ENCODE measurements at regions not wholly inside any gene's neighbourhood (a gene's known extent, or its start where the extent isn't known, plus 50 kb on each side); places are given as distances from the start of the nearest gene placed in this dataset.

DNA sequence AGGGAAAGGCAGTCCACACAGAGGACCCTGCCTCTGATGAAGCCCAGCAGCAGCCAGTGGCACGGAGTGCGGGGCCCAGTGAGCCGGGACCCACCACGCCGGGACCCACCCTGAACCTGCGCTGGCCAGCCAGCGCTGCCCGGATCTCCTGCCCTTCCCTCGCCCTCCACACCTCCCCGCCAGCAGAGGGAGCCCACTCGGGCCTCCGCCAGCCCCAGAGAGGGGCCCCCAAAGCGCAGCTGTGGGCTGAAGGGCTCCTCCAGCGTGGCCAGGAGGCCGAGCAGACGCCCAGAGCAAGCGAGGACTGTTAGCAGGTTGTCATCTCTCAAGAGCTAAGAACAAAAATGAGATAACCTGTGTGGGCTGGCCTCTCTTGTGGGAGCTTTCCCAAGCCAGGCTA lies 81.3 kb upstream of the ATP10A start:
- CTCF ChIA-PET, result no interaction called here
- POLR2A ChIA-PET, result no interaction called here
- no peak overlapping the region for H3K27ac ChIP-seq (ENCODE audit: extremely low read depth, low read depth, low read length)
- no peaks in the 10 kb centered on the region for H3K9me3 ChIP-seq (ENCODE audit: control insufficient read depth, insufficient read depth, low read depth, low read length)
- no peaks in the 10 kb centered on the region for H3K4me1 ChIP-seq (ENCODE audit: control insufficient read depth, insufficient read depth, low read length)
- H3K4me3 ChIP-seq (ENCODE audit: low read depth, low read length), result no peak overlapping the region
- TF ChIP-seq ZNF792 (tag by site-specific recombination; IDR thresholded peaks at IDR 0.05) (no peak), ZNF521 (tag by site-specific recombination; IDR thresholded peaks at IDR 0.05) (no peak), SALL2 (tag by site-specific recombination; IDR thresholded peaks at IDR 0.05; ENCODE audit: borderline replicate concordance) (no peak), ZNF837 (tag by site-specific recombination; IDR thresholded peaks at IDR 0.05) (no peak), SCRT2 (tag by site-specific recombination; IDR thresholded peaks at IDR 0.05) (no peak), ZBTB1 (tag by site-specific recombination; IDR thresholded peaks at IDR 0.05) (no peak), ZNF529 (tag by site-specific recombination; IDR thresholded peaks at IDR 0.05; ENCODE audit: insufficient replicate concordance) (no peak), RBAK (tag by site-specific recombination; IDR thresholded peaks at IDR 0.05) (no peak), ZNF747 (tag by site-specific recombination; IDR thresholded peaks at IDR 0.05) (no peak)
- no peaks in the 10 kb centered on the region for H3K36me3 ChIP-seq (ENCODE audit: control insufficient read depth in 2 of 2, insufficient read depth in 1 of 2, low read length in 2 of 2)

DNA sequence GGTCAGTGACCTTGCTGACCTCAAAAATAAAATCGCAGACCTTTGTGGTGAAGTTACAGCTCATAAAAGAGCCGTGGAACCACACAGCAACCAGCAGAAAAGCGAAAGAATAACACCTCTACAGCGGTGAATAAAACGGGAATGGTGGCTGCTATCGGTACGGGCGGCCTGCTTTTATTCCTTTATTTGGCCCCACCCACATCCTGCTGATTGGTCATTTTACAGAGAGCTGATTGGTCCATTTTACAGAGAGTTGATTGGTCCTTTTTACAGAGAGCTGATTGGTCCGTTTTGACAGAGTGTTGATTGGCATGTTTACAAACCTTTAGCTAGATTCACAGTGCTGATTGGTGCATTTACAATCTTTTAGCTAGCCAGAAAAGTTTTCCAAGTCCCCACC lies 80.7 kb upstream of the ATP10A start:
- no peaks in the 10 kb centered on the region for H3K36me3 ChIP-seq (ENCODE audit: control insufficient read depth in 2 of 2, insufficient read depth in 1 of 2, low read length in 2 of 2)
- no peaks in the 10 kb centered on the region for H3K4me1 ChIP-seq (ENCODE audit: control insufficient read depth, insufficient read depth, low read length)
- TF ChIP-seq ZFP41 (tag by site-specific recombination; IDR thresholded peaks at IDR 0.05; ENCODE audit: borderline replicate concordance) (no peak), ZNF837 (tag by site-specific recombination; IDR thresholded peaks at IDR 0.05) (no peak), ZSCAN30 (tag by site-specific recombination; IDR thresholded peaks at IDR 0.05) (no peak), ZNF175 (tag by site-specific recombination; IDR thresholded peaks at IDR 0.05) (no peak), ZNF544 (tag by site-specific recombination; IDR thresholded peaks at IDR 0.05) (no peak), ZNF366 (tag by site-specific recombination; conservative IDR thresholded peaks at IDR 0.05) (no peak), ZNF670 (tag by site-specific recombination; IDR thresholded peaks at IDR 0.05; ENCODE audit: low read depth) (no peak), ZNF239 (tag by site-specific recombination; IDR thresholded peaks at IDR 0.05) (no peak), KLF7 (tag by site-specific recombination; IDR thresholded peaks at IDR 0.05; ENCODE audit: borderline replicate concordance) (no peak)
- TF ChIP-seq, protein P1, sequence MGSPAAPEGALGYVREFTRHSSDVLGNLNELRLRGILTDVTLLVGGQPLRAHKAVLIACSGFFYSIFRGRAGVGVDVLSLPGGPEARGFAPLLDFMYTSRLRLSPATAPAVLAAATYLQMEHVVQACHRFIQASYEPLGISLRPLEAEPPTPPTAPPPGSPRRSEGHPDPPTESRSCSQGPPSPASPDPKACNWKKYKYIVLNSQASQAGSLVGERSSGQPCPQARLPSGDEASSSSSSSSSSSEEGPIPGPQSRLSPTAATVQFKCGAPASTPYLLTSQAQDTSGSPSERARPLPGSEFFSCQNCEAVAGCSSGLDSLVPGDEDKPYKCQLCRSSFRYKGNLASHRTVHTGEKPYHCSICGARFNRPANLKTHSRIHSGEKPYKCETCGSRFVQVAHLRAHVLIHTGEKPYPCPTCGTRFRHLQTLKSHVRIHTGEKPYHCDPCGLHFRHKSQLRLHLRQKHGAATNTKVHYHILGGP (tag by site-specific recombination; IDR thresholded peaks at IDR 0.05), result no peak
- ChIA-PET POLR2A (no interaction called here), CTCF (interaction anchor here (0.7 kb wide), 1 partner anchor 435 kb away, joined by 3 read pairs; no protein-coding TSS in a partner anchor)
- no peak overlapping the region for H3K4me3 ChIP-seq (ENCODE audit: low read depth, low read length)
- H3K9me3 ChIP-seq (ENCODE audit: control insufficient read depth, insufficient read depth, low read depth, low read length), result no peaks in the 10 kb centered on the region
- H3K27ac ChIP-seq (ENCODE audit: extremely low read depth, low read depth, low read length), result no peak overlapping the region

DNA sequence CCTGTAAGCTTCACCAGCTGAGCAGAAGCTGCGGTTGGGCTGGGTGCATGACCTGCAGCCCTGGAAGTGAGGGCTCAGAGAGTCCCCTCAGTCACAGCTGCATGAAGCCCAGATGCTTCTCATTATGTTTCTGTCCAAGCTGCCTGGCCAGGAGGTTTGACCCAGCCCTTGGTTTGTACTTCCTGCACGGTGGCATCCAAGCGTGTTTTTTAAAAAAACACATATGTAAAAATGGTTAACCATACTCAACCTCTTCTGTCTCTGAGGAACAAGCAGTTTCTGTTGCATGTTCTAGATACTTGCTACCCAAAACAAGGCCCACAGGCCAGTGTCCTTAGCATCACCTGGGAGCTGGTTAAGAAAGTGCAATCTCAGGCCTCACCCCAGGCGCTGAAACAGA lies 76.0 kb upstream of the ATP10A start:
- POLR2A ChIA-PET, result no interaction called here
- no peak overlapping the region for H3K27ac ChIP-seq (ENCODE audit: extremely low read depth, low read depth, low read length)
- no peak for TF ChIP-seq ZSCAN30 (tag by site-specific recombination; IDR thresholded peaks at IDR 0.05)
- no peak for TF ChIP-seq ZXDB (tag by site-specific recombination; IDR thresholded peaks at IDR 0.05)
- no peak for TF ChIP-seq ZNF248 (tag by site-specific recombination; IDR thresholded peaks at IDR 0.05)
- no peak for TF ChIP-seq MEIS1 (CRISPR knock-in tag; IDR thresholded peaks at IDR 0.05; ENCODE audit: borderline replicate concordance)
- TF ChIP-seq KLF16 (tag by site-specific recombination; IDR thresholded peaks at IDR 0.05), result no peak
- no peak overlapping the region for H3K4me3 ChIP-seq (ENCODE audit: low read depth, low read length)
- H3K36me3 ChIP-seq (ENCODE audit: control insufficient read depth in 2 of 2, insufficient read depth in 1 of 2, low read length in 2 of 2), result no peaks in the 10 kb centered on the region
- CTCF ChIA-PET, result no interaction called here
- no peaks in the 10 kb centered on the region for H3K4me1 ChIP-seq (ENCODE audit: control insufficient read depth, insufficient read depth, low read length)
- H3K9me3 ChIP-seq (ENCODE audit: control insufficient read depth, insufficient read depth, low read depth, low read length), result no peaks in the 10 kb centered on the region

Data from HEK293 (cell line).